ENCODE measurements at regions not wholly inside any gene's neighbourhood (a gene's known extent, or its start where the extent isn't known, plus 50 kb on each side); places are given as distances from the start of the nearest gene placed in this dataset.

- no peaks in the 10 kb centered on the region for H3K9me3 Mint-ChIP-seq
Measured at GRCh38 chr1:112332176-112333150, 63.6 kb upstream of the CTTNBP2NL start.

GRCh38 chr1:112335351-112335750 lies 60.7 kb upstream of the CTTNBP2NL start:
- H3K27ac Mint-ChIP-seq = no peak overlapping the region
- no peak for DNase-seq
- H3K36me3 Mint-ChIP-seq (ENCODE audit: low read depth) = no peaks in the 10 kb centered on the region
- H3K9me3 Mint-ChIP-seq = no peaks in the 10 kb centered on the region
- no peak overlapping the region for H3K4me3 Mint-ChIP-seq
- intact Hi-C loops (cut with micrococcal nuclease) = no loop called here
- H3K27me3 Mint-ChIP-seq = peaks cover 24% of the 10 kb centered on the region
- H3K4me1 Mint-ChIP-seq = peaks cover 6% of the 10 kb centered on the region

More at GRCh38 chr1:112332176-112333150, 63.6 kb upstream of the CTTNBP2NL start:
- intact Hi-C loops (cut with micrococcal nuclease) = no loop called here
- Mint-ChIP-seq H3K4me1 (peaks cover 6% of the 10 kb centered on the region), H3K27me3 (peaks cover 27% of the 10 kb centered on the region), H3K4me3 (no peak overlapping the region), H3K36me3 (ENCODE audit: low read depth) (no peaks in the 10 kb centered on the region), H3K27ac (no peak overlapping the region)
- no peak for DNase-seq

GRCh38 chr1:112337028-112337531 lies 58.9 kb upstream of the CTTNBP2NL start:
- DNase-seq = peak; percentile 63
- Mint-ChIP-seq H3K27ac (no peak overlapping the region), H3K36me3 (ENCODE audit: low read depth) (no peaks in the 10 kb centered on the region), H3K4me1 (peaks cover 6% of the 10 kb centered on the region), H3K27me3 (peaks cover 21% of the 10 kb centered on the region), H3K9me3 (no peaks in the 10 kb centered on the region), H3K4me3 (peak overlapping the region; percentile 20)
- intact Hi-C loops (cut with micrococcal nuclease) = no loop called here

GRCh38 chr1:112341986-112342385 lies 54.0 kb upstream of the CTTNBP2NL start:
- H3K4me1 Mint-ChIP-seq = peaks cover 18% of the 10 kb centered on the region
- H3K27me3 Mint-ChIP-seq = peaks cover 9% of the 10 kb centered on the region
- no peak for DNase-seq
- H3K36me3 Mint-ChIP-seq (ENCODE audit: low read depth) = no peaks in the 10 kb centered on the region
- intact Hi-C loops (cut with micrococcal nuclease) = no loop called here
- no peak overlapping the region for H3K4me3 Mint-ChIP-seq
- no peaks in the 10 kb centered on the region for H3K9me3 Mint-ChIP-seq
- no peak overlapping the region for H3K27ac Mint-ChIP-seq

GRCh38 chr1:112342558-112342957 lies 53.5 kb upstream of the CTTNBP2NL start:
- intact Hi-C loops (cut with micrococcal nuclease) = no loop called here
- Mint-ChIP-seq H3K9me3 (no peaks in the 10 kb centered on the region), H3K4me3 (no peak overlapping the region), H3K4me1 (peaks cover 15% of the 10 kb centered on the region), H3K36me3 (ENCODE audit: low read depth) (no peaks in the 10 kb centered on the region), H3K27me3 (peaks cover 5% of the 10 kb centered on the region), H3K27ac (no peak overlapping the region)
- DNase-seq = no peak

- intact Hi-C loops (cut with micrococcal nuclease) = no loop called here
- no peaks in the 10 kb centered on the region for H3K36me3 Mint-ChIP-seq (ENCODE audit: low read depth)
- DNase-seq = peak; percentile 68
- H3K27ac Mint-ChIP-seq = peak overlapping the region; percentile 19
- peak overlapping the region; percentile 52 for H3K4me3 Mint-ChIP-seq
- peaks cover 5% of the 10 kb centered on the region for H3K9me3 Mint-ChIP-seq
- H3K27me3 Mint-ChIP-seq = peaks cover 2% of the 10 kb centered on the region
- peaks cover 15% of the 10 kb centered on the region for H3K4me1 Mint-ChIP-seq
Measured at GRCh38 chr1:112344754-112345423, 51.1 kb upstream of the CTTNBP2NL start.

Data from activated CD4-positive, alpha-beta T cell treated with anti-CD3 and anti-CD28 coated beads, Interleukin-2, amount 10 ng/mL, durations not matched to agents 24 days and 14 days (primary cell).